ENCODE measurements at regions not wholly inside any gene's neighbourhood (a gene's known extent, or its start where the extent isn't known, plus 50 kb on each side); places are given as distances from the start of the nearest gene placed in this dataset.

DNA sequence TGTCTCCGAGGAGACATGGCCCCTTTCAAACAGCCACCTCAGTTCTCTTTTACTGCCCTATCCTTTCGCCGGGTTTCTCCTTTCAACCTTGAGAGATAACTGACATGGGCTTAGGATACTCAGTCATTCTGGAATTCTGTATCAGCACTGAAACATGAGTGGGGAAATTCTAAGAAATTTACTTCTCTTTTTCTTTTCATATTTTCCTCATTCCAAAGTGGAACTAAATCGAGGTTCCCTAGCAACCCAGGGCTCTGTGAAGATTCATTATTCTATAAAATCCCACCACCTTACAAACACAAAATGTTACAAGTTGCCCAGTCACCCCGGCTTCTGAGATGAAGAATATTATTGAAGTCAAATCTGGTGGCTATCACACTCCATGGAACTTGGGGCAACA is 319.2 kb downstream of the ENC1 start:
- DNase-seq (no peak), ATAC-seq (no peak)
- peaks cover 0 to 2% (median 0%) of the 10 kb centered on the region in 12 donors for H3K4me1 ChIP-seq
- peaks cover 0 to 2% (median 0%) of the 10 kb centered on the region in 9 donors for H3K27me3 ChIP-seq
- TF ChIP-seq CTCF (IDR thresholded peaks at IDR 0.05) (no peak), POLR2A (IDR thresholded peaks at IDR 0.05) (no peak)
- H3K27ac ChIP-seq, result no peak overlapping the region
- intact Hi-C loops (cut with DNase I), result no loop called here
- no peaks in the 10 kb centered on the region for H3K36me3 ChIP-seq
- H3K9me3 ChIP-seq, result no peaks in the 10 kb centered on the region
- H3K4me3 ChIP-seq, result no peak overlapping the region
- WGBS, 4 donors, result 84 to 90% (median 85%) methylated on average over 5 of the region's 5 CpGs

DNA sequence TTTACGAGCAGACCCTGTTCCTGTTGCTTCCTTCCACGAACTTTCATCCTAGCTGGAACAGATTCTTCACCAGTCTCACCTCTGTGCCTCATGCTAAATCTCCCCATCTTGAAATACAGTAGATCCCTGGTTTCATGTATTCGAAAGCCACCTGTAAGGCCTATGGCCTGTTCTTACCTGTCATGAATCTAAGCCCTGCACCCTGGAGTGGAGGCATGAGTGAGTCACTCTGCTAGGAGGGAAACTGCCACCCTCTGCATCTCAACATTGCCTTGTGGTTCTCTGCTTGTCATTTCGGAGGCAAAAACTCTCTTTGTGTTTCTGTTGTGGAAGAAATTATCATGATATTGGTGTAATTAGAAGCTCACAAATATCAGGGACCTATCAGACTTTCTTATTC is 320.0 kb downstream of the ENC1 start:
- no peak for ATAC-seq
- H3K27ac ChIP-seq, result no peak overlapping the region
- no peaks in the 10 kb centered on the region for H3K9me3 ChIP-seq
- DNase-seq, result no peak
- H3K4me1 ChIP-seq, result peaks cover 0 to 8% (median 0%) of the 10 kb centered on the region in 12 donors
- TF ChIP-seq POLR2A (IDR thresholded peaks at IDR 0.05), result no peak
- intact Hi-C loops (cut with DNase I), result no loop called here
- H3K4me3 ChIP-seq, result no peak overlapping the region
- H3K27me3 ChIP-seq, result peaks cover 0 to 2% (median 0%) of the 10 kb centered on the region in 9 donors
- 90 to 98% (median 93%) methylated on average over 4 of the region's 4 CpGs for WGBS, 4 donors
- no peaks in the 10 kb centered on the region for H3K36me3 ChIP-seq

GRCh38 chr5:74319076-74319475 is 321.5 kb downstream of the ENC1 start:
- ATAC-seq (no peak), DNase-seq (no peak)
- H3K4me3 ChIP-seq, result no peak overlapping the region
- no peaks in the 10 kb centered on the region for H3K36me3 ChIP-seq
- 90 to 93% (median 91%) methylated on average over 3 of the region's 3 CpGs for WGBS, 4 donors
- peaks cover 0 to 2% (median 0%) of the 10 kb centered on the region in 9 donors for H3K27me3 ChIP-seq
- intact Hi-C loops (cut with DNase I), result no loop called here
- TF ChIP-seq CTCF (IDR thresholded peaks at IDR 0.05), result no peak
- TF ChIP-seq POLR2A (IDR thresholded peaks at IDR 0.05), result no peak
- H3K9me3 ChIP-seq, result no peaks in the 10 kb centered on the region
- H3K27ac ChIP-seq, result no peak overlapping the region
- H3K4me1 ChIP-seq, result peaks cover 0 to 8% (median 0%) of the 10 kb centered on the region in 12 donors

DNA sequence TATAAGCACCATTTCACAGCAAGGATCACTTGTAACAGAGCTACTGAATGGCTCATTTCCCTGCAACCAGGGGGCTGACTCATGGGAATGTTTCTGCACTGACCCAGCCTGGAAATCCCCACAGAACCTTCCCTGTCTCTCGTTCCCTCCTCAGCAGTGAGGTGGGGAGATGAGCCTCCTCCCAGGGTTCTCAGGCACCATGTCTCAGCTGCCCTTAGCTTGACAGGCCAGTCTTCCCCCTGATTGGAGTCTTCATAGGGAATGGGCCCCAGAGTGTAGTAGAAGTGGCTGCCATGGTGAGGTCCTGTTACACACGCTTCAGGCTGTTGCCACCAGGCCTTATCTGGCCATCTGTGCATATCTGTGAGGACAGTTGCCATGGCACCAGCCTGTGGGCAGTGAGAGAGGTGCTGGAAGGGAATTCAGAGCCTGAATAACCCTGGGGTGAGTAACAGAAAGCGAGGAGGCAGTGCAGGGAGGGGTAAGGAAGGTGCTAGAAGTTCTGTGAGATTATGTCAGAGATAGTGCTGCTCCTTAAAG is 324.4 kb downstream of the ENC1 start:
- Histone ChIP-seq H3K4me1 (peaks cover 0 to 12% (median 2%) of the 10 kb centered on the region in 12 donors), H3K9me3 (no peaks in the 10 kb centered on the region), H3K27ac (no peak overlapping the region), H3K27me3 (no peaks in the 10 kb centered on the region), H3K36me3 (no peaks in the 10 kb centered on the region), H3K4me3 (no peak overlapping the region)
- DNase-seq, result no peak
- intact Hi-C loops (cut with DNase I), result no loop called here
- TF ChIP-seq CTCF (IDR thresholded peaks at IDR 0.05) (no peak), POLR2A (IDR thresholded peaks at IDR 0.05) (no peak)
- 54 to 70% (median 56%) methylated on average over 3 of the region's 3 CpGs for WGBS, 4 donors
- peak in 2 of 4 donors; percentile 24 to 58 for ATAC-seq

GRCh38 chr5:74314906-74315305 is 325.6 kb downstream of the ENC1 start:
- intact Hi-C loops (cut with DNase I), result no loop called here
- peaks cover 0 to 21% (median 6%) of the 10 kb centered on the region in 12 donors for H3K4me1 ChIP-seq
- no peaks in the 10 kb centered on the region for H3K36me3 ChIP-seq
- ATAC-seq (no peak), DNase-seq (no peak)
- no peak overlapping the region for H3K27ac ChIP-seq
- TF ChIP-seq CTCF (IDR thresholded peaks at IDR 0.05) (no peak), POLR2A (IDR thresholded peaks at IDR 0.05) (no peak)
- no peaks in the 10 kb centered on the region for H3K27me3 ChIP-seq
- H3K9me3 ChIP-seq, result no peaks in the 10 kb centered on the region
- H3K4me3 ChIP-seq, result no peak overlapping the region
